ENCODE measurements at regions not wholly inside any gene's neighbourhood (a gene's known extent, or its start where the extent isn't known, plus 50 kb on each side); places are given as distances from the start of the nearest gene placed in this dataset.

GRCh38 chr10:23614483-23614882, 175.6 kb downstream of the OTUD1 start:
- POLR2A ChIA-PET = no interaction called here
- no peaks in the 10 kb centered on the region for H3K4me1 Mint-ChIP-seq (ENCODE audit: low read depth, unreplicated experiment)
- Histone ChIP-seq H3K9me3 (no peaks in the 10 kb centered on the region), H3K27me3 (replicated peaks; ENCODE audit: control insufficient read depth, insufficient read depth, low read length) (no peaks in the 10 kb centered on the region), H3K4me3 (ENCODE audit: low read depth, low read length) (no peak overlapping the region), H3K36me3 (ENCODE audit: control insufficient read depth, insufficient read depth, low read length) (no peaks in the 10 kb centered on the region), H3K4me1 (no peaks in the 10 kb centered on the region)
- no peak for TF ChIP-seq CTCF (IDR thresholded peaks at IDR 0.05; ENCODE audit: insufficient read depth in 1 of 2, low read depth in 1 of 2, low read length in 1 of 2, severe bottlenecking in 1 of 2, unreplicated experiment in 1 of 2)
- CTCF ChIA-PET = no interaction called here
- H3K9me3 Mint-ChIP-seq (ENCODE audit: unreplicated experiment) = no peaks in the 10 kb centered on the region
- H3K27ac Mint-ChIP-seq (ENCODE audit: unreplicated experiment) = no peak overlapping the region
- DNase-seq = no peak
- H3K27me3 Mint-ChIP-seq (ENCODE audit: insufficient read depth, unreplicated experiment) = peaks cover 4% of the 10 kb centered on the region
- no TSS peak for BruUV-seq (replicated peaks)
- intact Hi-C loops (cut with micrococcal nuclease; ENCODE audit: unreplicated experiment) = no loop called here
- H3K4me3 Mint-ChIP-seq (ENCODE audit: unreplicated experiment) = no peak overlapping the region
- H3K36me3 Mint-ChIP-seq (ENCODE audit: insufficient read depth, unreplicated experiment) = no peaks in the 10 kb centered on the region

DNA sequence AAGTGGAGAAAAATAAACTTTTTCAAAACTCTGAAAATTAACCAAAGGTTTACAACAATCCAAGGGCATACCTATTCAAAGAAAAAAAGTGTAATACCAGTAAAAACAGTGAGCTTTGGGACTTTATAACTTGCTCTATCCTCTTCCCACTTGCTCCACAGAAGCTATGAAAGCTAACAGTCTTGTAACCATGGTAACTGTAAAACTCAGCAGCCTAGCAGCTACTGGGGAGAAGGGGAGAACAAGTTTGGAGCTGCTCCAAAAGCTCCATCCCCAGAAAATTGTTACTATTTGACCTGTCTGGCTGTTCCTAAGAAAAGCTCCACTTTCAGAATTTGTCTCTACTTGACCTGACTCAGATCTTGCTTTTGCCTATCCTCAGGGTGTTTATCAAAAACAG, 191.5 kb downstream of the OTUD1 start:
- Mint-ChIP-seq H3K4me3 (ENCODE audit: unreplicated experiment) (no peak overlapping the region), H3K4me1 (ENCODE audit: low read depth, unreplicated experiment) (no peaks in the 10 kb centered on the region), H3K36me3 (ENCODE audit: insufficient read depth, unreplicated experiment) (no peaks in the 10 kb centered on the region), H3K9me3 (ENCODE audit: unreplicated experiment) (no peaks in the 10 kb centered on the region), H3K27ac (ENCODE audit: unreplicated experiment) (no peak overlapping the region), H3K27me3 (ENCODE audit: insufficient read depth, unreplicated experiment) (peaks cover 10% of the 10 kb centered on the region)
- H3K9me3 ChIP-seq = no peaks in the 10 kb centered on the region
- H3K4me3 ChIP-seq (ENCODE audit: low read depth, low read length) = no peak overlapping the region
- no peak for DNase-seq
- POLR2A ChIA-PET = no interaction called here
- no peaks in the 10 kb centered on the region for H3K4me1 ChIP-seq
- CTCF ChIA-PET = no interaction called here
- intact Hi-C loops (cut with micrococcal nuclease; ENCODE audit: unreplicated experiment) = no loop called here
- TF ChIP-seq CTCF (IDR thresholded peaks at IDR 0.05; ENCODE audit: insufficient read depth in 1 of 2, low read depth in 1 of 2, low read length in 1 of 2, severe bottlenecking in 1 of 2, unreplicated experiment in 1 of 2) = no peak
- no peaks in the 10 kb centered on the region for H3K27me3 ChIP-seq (replicated peaks; ENCODE audit: control insufficient read depth, insufficient read depth, low read length)
- BruUV-seq (replicated peaks) = no TSS peak
- H3K36me3 ChIP-seq (ENCODE audit: control insufficient read depth, insufficient read depth, low read length) = no peaks in the 10 kb centered on the region

GRCh38 chr10:23630885-23631284, 192.0 kb downstream of the OTUD1 start:
- Histone ChIP-seq H3K4me3 (ENCODE audit: low read depth, low read length) (no peak overlapping the region), H3K4me1 (no peaks in the 10 kb centered on the region), H3K27me3 (replicated peaks; ENCODE audit: control insufficient read depth, insufficient read depth, low read length) (no peaks in the 10 kb centered on the region), H3K36me3 (ENCODE audit: control insufficient read depth, insufficient read depth, low read length) (no peaks in the 10 kb centered on the region), H3K9me3 (no peaks in the 10 kb centered on the region)
- no peaks in the 10 kb centered on the region for H3K36me3 Mint-ChIP-seq (ENCODE audit: insufficient read depth, unreplicated experiment)
- no TSS peak for BruUV-seq (replicated peaks)
- intact Hi-C loops (cut with micrococcal nuclease; ENCODE audit: unreplicated experiment) = no loop called here
- no peak overlapping the region for H3K4me3 Mint-ChIP-seq (ENCODE audit: unreplicated experiment)
- no peak overlapping the region for H3K27ac Mint-ChIP-seq (ENCODE audit: unreplicated experiment)
- POLR2A ChIA-PET = no interaction called here
- H3K4me1 Mint-ChIP-seq (ENCODE audit: low read depth, unreplicated experiment) = no peaks in the 10 kb centered on the region
- no peak for DNase-seq
- H3K9me3 Mint-ChIP-seq (ENCODE audit: unreplicated experiment) = no peaks in the 10 kb centered on the region
- TF ChIP-seq CTCF (IDR thresholded peaks at IDR 0.05; ENCODE audit: insufficient read depth in 1 of 2, low read depth in 1 of 2, low read length in 1 of 2, severe bottlenecking in 1 of 2, unreplicated experiment in 1 of 2) = no peak
- CTCF ChIA-PET = no interaction called here
- peaks cover 5% of the 10 kb centered on the region for H3K27me3 Mint-ChIP-seq (ENCODE audit: insufficient read depth, unreplicated experiment)

Data from Caco-2 (cell line).